Activated CD4-positive, alpha-beta T cell treated with anti-CD3 and anti-CD28 coated beads, Interleukin-2, Interleukin-4, amounts not matched to agents 100 ng/mL and 50 ng/mL, durations not matched to agents 16 hours and 8 hours (primary cell): ENCODE measurements at regions not wholly inside any gene's neighbourhood (a gene's known extent, or its start where the extent isn't known, plus 50 kb on each side); places are given as distances from the start of the nearest gene placed in this dataset.

Experiments used
- DNase-seq: peaks from one replicate; pipeline ENCODE4 v3.0.0-alpha.2; 2020; ENCODE audit warnings: low spot score

GRCh38 chr11:131235328-131236298, 134.8 kb upstream of the NTM start:
- no peak for DNase-seq

DNA sequence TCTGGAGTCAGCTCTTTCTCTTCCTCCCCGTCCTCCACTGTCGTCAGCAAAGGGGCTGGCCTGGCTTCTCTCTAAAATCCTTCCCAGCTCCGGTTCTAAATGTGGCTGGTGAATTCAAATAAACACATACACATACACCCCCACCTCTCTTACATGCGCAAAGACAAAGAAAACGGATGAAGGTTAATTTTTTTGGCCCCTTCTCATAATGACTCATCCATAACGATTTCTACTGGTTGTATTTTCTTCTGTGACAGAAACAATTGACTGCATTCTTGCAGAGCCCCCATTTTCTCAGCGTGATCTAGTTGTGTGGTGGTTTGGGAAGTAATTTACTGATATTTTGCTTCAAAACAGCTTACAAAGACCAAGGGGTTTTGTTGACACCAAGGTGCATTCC, 130.0 kb upstream of the NTM start:
- DNase-seq: no peak

DNA sequence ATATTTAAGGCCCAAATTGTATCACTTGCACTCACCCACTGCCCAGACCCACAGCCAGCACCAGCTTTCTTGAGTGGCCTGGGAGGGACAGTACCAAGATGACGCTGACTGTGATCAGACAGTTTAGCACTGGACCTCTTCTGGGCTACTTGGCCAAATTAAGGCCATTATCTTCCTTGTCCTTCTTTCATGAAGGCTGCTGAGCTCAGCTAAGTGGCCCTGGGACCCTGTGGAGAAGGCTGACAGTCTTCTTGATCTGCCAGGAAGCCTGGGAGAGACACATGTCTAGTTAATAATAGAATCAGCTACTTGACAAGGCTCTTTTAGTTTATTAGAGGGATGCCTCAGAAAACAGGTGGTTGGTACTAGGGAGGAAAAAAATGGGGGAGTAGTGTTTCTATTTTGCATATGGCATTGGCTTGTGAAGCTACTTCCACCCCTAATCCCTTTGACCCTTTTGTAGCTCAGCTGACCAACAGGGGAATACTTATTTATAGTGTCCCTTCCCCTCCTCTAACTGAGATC, 127.9 kb upstream of the NTM start:
- no peak for DNase-seq

DNA sequence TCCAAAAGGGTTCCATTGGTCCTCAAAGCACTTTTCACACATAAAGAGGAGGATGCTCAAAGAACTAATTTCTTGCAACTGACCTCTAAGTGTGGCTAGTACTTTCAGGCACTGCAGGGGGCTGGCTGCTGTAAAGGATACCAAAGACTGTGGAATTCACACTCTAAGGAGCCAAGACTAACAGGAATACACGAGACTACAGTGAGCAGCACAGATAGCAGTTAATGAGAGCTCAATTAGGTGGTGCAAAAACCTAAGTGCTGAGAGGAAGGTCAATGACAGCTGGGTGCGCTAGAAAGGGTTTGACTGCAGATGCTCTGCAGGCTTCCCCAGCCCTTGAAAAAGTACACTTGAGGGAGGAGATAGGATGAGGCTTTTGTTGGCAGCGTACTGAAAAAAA, 124.3 kb upstream of the NTM start:
- no peak for DNase-seq

DNA sequence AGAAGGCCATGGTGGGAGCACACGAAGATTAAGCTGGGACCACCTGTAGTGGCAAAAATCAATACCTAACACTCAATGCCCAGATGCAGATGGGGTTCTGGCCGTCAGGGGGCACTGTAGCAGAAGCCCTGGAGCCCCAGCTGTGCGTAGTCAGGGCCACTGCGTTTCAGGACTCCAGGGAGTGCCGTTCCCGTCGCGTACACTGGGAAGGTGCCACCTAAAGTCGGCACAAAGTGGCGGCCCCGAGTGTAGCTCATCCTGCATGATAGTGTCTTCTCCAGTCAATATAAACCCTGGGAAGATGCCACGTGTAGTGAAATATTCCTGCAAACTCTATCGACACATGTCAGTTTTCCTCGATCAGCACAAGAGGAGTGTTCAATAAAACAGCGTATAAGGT, 123.8 kb upstream of the NTM start:
- peak; percentile 4 for DNase-seq

- DNase-seq: no peak
These were observed 121.8 kb upstream of the NTM start for GRCh38 chr11:131248588-131248987.

DNA sequence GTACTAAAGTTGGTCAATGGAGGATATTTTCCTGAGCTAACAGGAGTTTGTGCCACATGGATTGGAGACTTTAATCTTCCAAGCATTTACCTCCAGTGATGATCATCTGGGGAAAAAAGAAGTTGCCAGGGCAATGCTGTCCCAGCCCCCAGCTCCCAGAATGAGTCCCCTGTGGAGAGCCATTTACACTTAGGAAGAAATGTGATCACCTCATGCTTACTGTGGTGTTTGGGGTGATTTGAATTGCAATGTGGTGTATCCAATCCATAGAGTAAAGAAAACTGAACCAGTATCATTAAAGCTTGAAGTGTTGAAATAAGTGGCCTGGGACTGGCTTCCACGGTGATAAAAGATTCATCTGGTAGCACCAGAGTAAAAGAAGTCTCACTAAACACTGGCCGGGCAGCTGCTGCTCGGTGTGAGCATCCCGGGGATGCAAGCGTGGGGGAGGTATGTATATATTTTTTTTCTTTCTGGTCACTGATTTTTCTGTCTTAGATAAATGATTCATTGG, 117.2 kb upstream of the NTM start:
- DNase-seq: no peak

DNA sequence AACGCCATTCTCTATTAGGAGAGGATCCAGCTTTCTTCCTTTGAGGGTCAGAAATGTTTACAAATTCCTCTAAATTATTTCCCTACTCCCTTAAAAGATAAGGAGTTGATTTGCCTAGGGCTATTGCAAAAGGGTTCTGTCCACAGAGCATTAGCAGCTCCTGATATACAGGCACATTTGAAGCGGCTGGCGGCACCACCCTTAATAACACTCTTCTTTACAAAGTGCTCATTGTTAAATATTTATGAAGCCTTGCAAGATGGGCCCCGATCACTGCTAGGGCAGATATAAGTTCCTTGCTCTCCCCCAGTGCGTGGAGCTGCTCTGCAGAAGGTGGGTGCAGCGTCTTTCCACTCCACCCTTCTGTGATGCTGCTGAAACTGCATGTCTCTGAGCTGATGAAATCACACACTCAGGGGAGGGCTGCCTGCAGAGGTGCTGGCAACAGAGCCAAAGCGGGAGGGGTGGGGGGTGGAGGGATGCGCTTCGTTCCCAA, 116.7 kb upstream of the NTM start:
- no peak for DNase-seq

GRCh38 chr11:131254254-131254653, 116.2 kb upstream of the NTM start:
- no peak for DNase-seq

GRCh38 chr11:131274233-131274632, 96.2 kb upstream of the NTM start:
- DNase-seq: no peak

DNA sequence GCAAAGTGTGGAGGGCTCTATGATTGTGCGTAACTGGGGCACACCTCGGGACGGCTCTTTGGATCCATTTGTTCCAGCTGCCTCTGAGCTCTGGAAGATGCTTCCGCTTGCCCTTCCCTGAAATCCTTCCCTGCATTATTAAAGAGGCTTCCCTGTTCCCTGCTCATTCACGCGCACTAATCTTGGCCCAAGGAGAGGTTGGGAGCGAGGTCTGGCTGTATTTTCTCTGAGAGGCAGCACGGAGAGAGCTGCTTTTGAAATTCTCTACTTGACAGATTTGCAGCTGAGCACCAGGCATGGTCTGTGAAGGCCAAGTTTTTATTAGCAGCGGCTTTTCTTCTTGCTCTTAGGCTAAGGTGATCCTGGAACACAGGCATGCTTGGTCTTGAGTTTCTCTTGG, 94.8 kb upstream of the NTM start:
- DNase-seq: no peak

- DNase-seq: no peak
These were observed 91.9 kb upstream of the NTM start for GRCh38 chr11:131278472-131278871.

- DNase-seq: no peak
These were observed 90.6 kb upstream of the NTM start for GRCh38 chr11:131279654-131280384.

- DNase-seq: no peak
These were observed 89.1 kb upstream of the NTM start for GRCh38 chr11:131281316-131281715.

GRCh38 chr11:131284041-131284440, 86.4 kb upstream of the NTM start:
- DNase-seq: no peak

- DNase-seq: no peak
These were observed 81.8 kb upstream of the NTM start for GRCh38 chr11:131288521-131289091.

GRCh38 chr11:131290185-131290584, 80.2 kb upstream of the NTM start:
- no peak for DNase-seq

DNA sequence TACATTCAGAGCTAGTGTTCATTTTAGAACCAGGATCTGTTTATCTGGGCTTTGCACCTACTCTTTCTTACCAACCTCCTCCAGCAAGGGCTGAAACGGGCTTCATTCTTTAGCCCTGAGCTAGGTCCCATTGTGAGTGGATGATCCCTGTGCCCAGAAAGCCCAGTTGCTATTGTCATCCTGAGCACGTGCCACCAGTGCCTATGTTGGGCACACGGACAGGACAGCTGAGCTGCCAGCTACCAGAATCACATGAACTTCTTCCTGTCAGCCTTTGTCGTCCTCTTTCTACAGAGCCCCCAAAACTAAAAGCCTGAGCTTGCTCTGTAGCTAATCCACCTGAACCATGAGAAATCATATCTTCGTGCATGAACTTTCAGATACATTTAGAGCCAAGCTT, 74.4 kb upstream of the NTM start:
- DNase-seq: no peak

DNA sequence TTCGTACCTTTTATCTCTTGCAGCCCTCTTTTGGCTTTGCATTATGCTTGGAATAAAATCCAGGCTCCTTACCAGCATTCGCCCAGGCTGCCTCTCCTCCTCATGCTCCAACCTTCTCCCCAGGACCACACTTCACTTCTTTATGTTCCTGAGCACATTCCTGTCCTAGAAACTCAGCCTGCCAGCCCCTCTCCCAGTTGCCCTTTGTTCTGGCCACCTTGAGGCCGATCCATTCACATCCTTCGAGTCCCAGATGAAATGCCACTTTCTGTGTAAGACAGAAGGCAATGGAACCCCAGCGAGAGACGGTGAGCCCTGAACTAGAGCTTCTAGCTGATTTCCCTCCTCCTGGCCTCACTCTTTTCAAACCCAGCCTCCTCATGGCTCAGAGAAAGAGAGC, 73.0 kb upstream of the NTM start:
- DNase-seq: no peak

DNA sequence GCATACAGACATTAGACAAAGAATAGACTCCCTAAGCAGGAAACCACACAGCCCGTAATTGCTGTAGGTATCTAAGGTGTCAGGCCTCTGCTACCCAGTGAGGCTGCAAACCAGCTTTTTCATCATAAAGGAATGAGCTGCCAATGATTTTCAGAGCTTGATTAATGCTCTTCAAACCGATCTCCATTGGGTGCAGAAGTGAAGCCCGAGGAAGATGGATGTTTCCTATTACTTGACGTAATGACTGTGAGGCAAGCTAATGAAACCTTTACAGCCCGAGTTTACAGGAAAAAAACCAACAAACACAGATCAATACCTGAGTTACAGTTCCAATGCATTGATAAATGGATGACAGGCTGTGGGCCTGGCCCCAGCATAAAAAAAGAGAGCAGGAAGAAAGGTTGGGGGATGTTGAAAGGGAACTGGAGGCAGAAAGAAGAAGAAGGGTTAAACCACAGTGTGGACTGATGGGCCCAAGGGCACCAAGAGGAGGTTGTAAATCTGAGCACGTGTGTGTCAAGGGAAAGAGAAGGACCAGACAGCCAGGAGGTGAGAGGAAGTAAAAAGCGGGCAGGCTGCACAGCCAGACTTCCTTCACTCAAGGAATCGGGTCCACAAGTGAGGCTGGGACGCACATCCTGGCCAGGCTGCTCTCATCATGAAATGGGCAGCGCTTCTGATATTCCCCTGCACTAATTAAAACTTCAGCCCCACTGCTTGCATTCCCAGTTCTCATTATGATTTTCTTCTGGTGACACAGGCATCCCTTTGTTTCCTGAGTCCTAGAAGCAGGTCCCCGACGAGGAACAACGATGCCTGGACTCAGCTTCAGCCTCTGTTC, 70.6 kb upstream of the NTM start:
- no peak for DNase-seq

DNA sequence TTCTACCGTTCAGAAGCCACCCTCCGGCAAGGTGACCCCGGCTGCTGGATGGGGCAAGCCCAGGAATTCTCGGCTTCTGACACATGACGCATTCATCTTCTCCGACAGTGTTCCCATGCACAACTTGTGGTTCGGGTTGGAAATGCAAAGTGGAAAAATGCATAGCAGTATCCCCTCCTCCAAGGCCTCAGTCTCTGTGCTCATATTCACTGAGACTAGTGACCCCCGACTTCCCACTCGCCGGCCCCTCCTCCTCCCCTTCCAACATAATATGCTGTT, 70.0 kb upstream of the NTM start:
- DNase-seq: no peak

GRCh38 chr11:131301306-131301705, 69.1 kb upstream of the NTM start:
- DNase-seq: no peak
